SH-SY5Y (cell line): ENCODE measurements at regions not wholly inside any gene's neighbourhood (a gene's known extent, or its start where the extent isn't known, plus 50 kb on each side); places are given as distances from the start of the nearest gene placed in this dataset.

Source experiments
- GATA2 ChIP-seq: IDR thresholded peaks from 2 replicates; pipeline ENCODE4 v1.6.1; 2011; ENCODE audit warnings: mild to moderate bottlenecking, low read depth, low read length
- GATA3 ChIP-seq: IDR thresholded peaks from 2 replicates; pipeline ENCODE4 v1.6.1; 2011; ENCODE audit warnings: low read depth, mild to moderate bottlenecking, low read length, moderate library complexity

- no peak for TF ChIP-seq GATA3
- no peak for TF ChIP-seq GATA2
Observed at GRCh38 chr17:77657839-77658238, 300.7 kb upstream of the TNRC6C start.
